HCT116 (cell line): ENCODE measurements at regions not wholly inside any gene's neighbourhood (a gene's known extent, or its start where the extent isn't known, plus 50 kb on each side); places are given as distances from the start of the nearest gene placed in this dataset.

Source experiments
- ATAC-seq: fragments of 200-7000 bp; cut with Tn5 transposase; 2 replicates; pipeline ENCODE4 v1.9.1; 2020; ENCODE audit warnings: mild to moderate bottlenecking, moderate library complexity
- BruUV-seq: library from RNA; stranded (reverse); fragments of 400-500 nt; replicated peaks from 2 replicates; lab custom pipeline; 2021; lab: Mats Ljungman, UMichigan
- CTCF ChIA-PET: fragments of 300-600 bp; sonication (Branson Sonifier 250); formaldehyde crosslinking; loops from one replicate; lab custom pipeline; 2021; ENCODE audit warnings: antibody characterized with exemption; lab: Charles Lee
- POLR2A ChIA-PET: fragments of 300-600, 350-600 bp; sonication (Branson Sonifier 250); formaldehyde crosslinking; loops from one replicate; lab custom pipeline; 2021; ENCODE audit warnings: antibody characterized with exemption; lab: Charles Lee
- RAD21 ChIA-PET, 2 experiments: fragments of 300-600 bp; sonication (Branson Sonifier 250); formaldehyde crosslinking; loops; one replicate each; lab custom pipeline; 2023; ENCODE audit warnings: low total read pairs in 2 of 2; ENCODE audit not compliant: uncharacterized antibody in 2 of 2, unreplicated experiment in 2 of 2, low non-redundant PET in 1 of 2; lab: Charles Lee
- DNase-seq: peaks from one replicate; pipeline ENCODE4 v3.0.0-alpha.2; 2010; ENCODE audit warnings: low read depth, low spot score
- H2AFZ ChIP-seq: fragments of 200-600 bp; shearing (Covaris generic), sonication (generic); 2 replicates; pipeline ENCODE4 v1.6.1; 2017; ENCODE audit warnings: low read depth, mixed run types, mixed read lengths, antibody characterized with exemption, low read length; ENCODE audit not compliant: poor library complexity, severe bottlenecking
- H3K27ac ChIP-seq: 2 replicates; pipeline ENCODE4 v1.5.1; 2012; ENCODE audit warnings: low read depth, low read length
- H3K27me3 ChIP-seq: fragments of 200-600 bp; sonication (generic); 2 replicates; pipeline ENCODE4 v1.6.1; 2016; ENCODE audit warnings: mixed run types, low read length, mixed read lengths; ENCODE audit not compliant: insufficient read depth
- H3K36me3 ChIP-seq, 2 experiments: fragments of 200-500 bp in 1 of 2; fragments of 200-600 bp in 1 of 2; sonication (Bioruptor generic) in 1 of 2; sonication (generic) in 1 of 2; 2 replicates each; pipeline versions ENCODE4 v1.5.1 to v1.6.1; 2014 to 2016; ENCODE audit warnings: low read length in 2 of 2, inconsistent platforms in 1 of 2, mixed read lengths in 1 of 2, mixed run types in 1 of 2; ENCODE audit not compliant: insufficient read depth in 2 of 2, control insufficient read depth in 1 of 2
- H3K4me1 ChIP-seq, 2 experiments: fragments of 200-600 bp in 1 of 2; sonication (generic) in 1 of 2; 2 replicates each; pipeline versions ENCODE4 v1.5.1 to v1.6.1; 2012 to 2017; ENCODE audit warnings: low read length in 2 of 2, inconsistent platforms in 1 of 2, mild to moderate bottlenecking in 1 of 2, mixed read lengths in 1 of 2, mixed run types in 1 of 2, moderate library complexity in 1 of 2; ENCODE audit not compliant: insufficient read depth in 2 of 2, control insufficient read depth in 1 of 2
- H3K4me2 ChIP-seq: fragments of 200-600 bp; sonication (generic); 2 replicates; pipeline ENCODE4 v1.6.1; 2017; ENCODE audit warnings: mixed run types, low read length, mixed read lengths
- H3K4me3 ChIP-seq, 2 experiments: fragments of 200-600 bp in 1 of 2; sonication (generic) in 1 of 2; replicated peaks in 1 of 2; 2 replicates each; pipeline ENCODE4 v1.5.1; 2011 to 2016; ENCODE audit warnings: low read length in 2 of 2, control low read depth in 1 of 2, low read depth in 1 of 2, mild to moderate bottlenecking in 1 of 2, mixed read lengths in 1 of 2, mixed run types in 1 of 2
- H3K79me2 ChIP-seq: fragments of 200-600 bp; sonication (generic); 2 replicates; pipeline ENCODE4 v1.6.1; 2017; ENCODE audit warnings: mild to moderate bottlenecking, mixed run types, low read length, moderate library complexity, mixed read lengths; ENCODE audit not compliant: insufficient read depth
- H3K9ac ChIP-seq: fragments of 200-600 bp; sonication (generic); 2 replicates; pipeline ENCODE4 v1.6.1; 2016; ENCODE audit warnings: low read length, mixed read lengths
- H3K9me2 ChIP-seq: fragments of 200-600 bp; sonication (generic), shearing (Covaris generic); 2 replicates; pipeline ENCODE4 v1.6.1; 2017; ENCODE audit warnings: mixed run types, mild to moderate bottlenecking, moderate library complexity; ENCODE audit not compliant: insufficient read depth
- H3K9me3 ChIP-seq, 2 experiments: fragments of 200-500 bp in 1 of 2; fragments of 200-600 bp in 1 of 2; sonication (Bioruptor generic) in 1 of 2; sonication (generic) in 1 of 2; 2 replicates each; pipeline ENCODE4 v1.6.1; 2014 to 2017; ENCODE audit warnings: low read length in 2 of 2, mixed read lengths in 2 of 2, inconsistent platforms in 1 of 2, low read depth in 1 of 2, mild to moderate bottlenecking in 1 of 2, mixed run types in 1 of 2, moderate library complexity in 1 of 2; ENCODE audit not compliant: control insufficient read depth in 1 of 2, insufficient read depth in 1 of 2
- H4K20me1 ChIP-seq: fragments of 200-600 bp; sonication (generic), shearing (Covaris generic); 2 replicates; pipeline ENCODE4 v1.6.1; 2017; ENCODE audit warnings: mixed run types, mild to moderate bottlenecking, moderate library complexity; ENCODE audit not compliant: insufficient read depth
- ATF3 ChIP-seq: IDR thresholded peaks from 2 replicates; pipeline ENCODE4 v1.6.1; 2012
- CBX3 ChIP-seq: IDR thresholded peaks from 2 replicates; pipeline ENCODE4 v1.6.1; 2012; ENCODE audit warnings: low read depth
- EGR1 ChIP-seq: IDR thresholded peaks from 2 replicates; pipeline ENCODE4 v1.6.1; 2012; ENCODE audit warnings: low read depth
- EZH2phosphoT487 ChIP-seq: fragments of 200-600 bp; IDR thresholded peaks from 2 replicates; pipeline ENCODE4 v1.6.1; 2018; ENCODE audit warnings: antibody characterized with exemption, borderline replicate concordance
- FOSL1 ChIP-seq: IDR thresholded peaks from 2 replicates; pipeline ENCODE4 v1.6.1; 2012; ENCODE audit warnings: low read depth
- POLR2A ChIP-seq: IDR thresholded peaks from 2 replicates; pipeline ENCODE4 v1.7.0; 2011; ENCODE audit warnings: borderline replicate concordance; ENCODE audit not compliant: insufficient read depth, insufficient read length; ENCODE audit errors: extremely low read depth
- POLR2AphosphoS5 ChIP-seq: IDR thresholded peaks from 2 replicates; pipeline ENCODE4 v1.6.1; 2011; ENCODE audit warnings: mild to moderate bottlenecking, low read depth, low read length, moderate library complexity
- REST ChIP-seq: IDR thresholded peaks from 2 replicates; pipeline ENCODE4 v1.6.1; 2012; ENCODE audit warnings: low read depth
- SIN3A ChIP-seq: IDR thresholded peaks from 2 replicates; pipeline ENCODE4 v1.6.1; 2012; ENCODE audit warnings: low read depth
- SRF ChIP-seq: IDR thresholded peaks from 2 replicates; pipeline ENCODE4 v1.6.1; 2012; ENCODE audit warnings: low read depth
- TCF7L2 ChIP-seq: IDR thresholded peaks from 2 replicates; pipeline ENCODE4 v1.7.0; 2011; ENCODE audit warnings: borderline replicate concordance, inconsistent platforms; ENCODE audit not compliant: insufficient read depth, insufficient read length; ENCODE audit errors: extremely low read depth
- YY1 ChIP-seq: IDR thresholded peaks from 2 replicates; pipeline ENCODE4 v1.6.1; 2011; ENCODE audit warnings: low read length, low read depth, moderate library complexity, mild to moderate bottlenecking; ENCODE audit not compliant: insufficient replicate concordance; ENCODE audit errors: extremely low read depth
- ZBTB33 ChIP-seq: IDR thresholded peaks from 2 replicates; pipeline ENCODE4 v1.6.1; 2011; ENCODE audit warnings: mild to moderate bottlenecking, low read length, moderate library complexity; ENCODE audit not compliant: insufficient replicate concordance; ENCODE audit errors: extremely low read depth
- ZFX ChIP-seq: fragments of 450-650 bp; IDR thresholded peaks from 2 replicates; pipeline ENCODE4 v1.6.1; 2017
- ZNF274 ChIP-seq: fragments of 200-500 bp; sonication (Bioruptor generic); IDR thresholded peaks from 2 replicates; pipeline ENCODE4 v1.6.1; 2014; ENCODE audit warnings: mild to moderate bottlenecking, low read depth, low read length, inconsistent platforms
- intact Hi-C: fragments of 100-400 bp; cut with micrococcal nuclease; formaldehyde crosslinking; loops from 2 replicates; pipeline ENCODE4 v1.10.0; 2022

GRCh38 chr18:77763530-77764145 lies 514.0 kb downstream of the GALR1 start (continued):
- no peak for TF ChIP-seq ZBTB33

- no peak overlapping the region for H2AFZ ChIP-seq
- no peaks in the 10 kb centered on the region for H3K27me3 ChIP-seq
- peaks cover 16 to 34% of the 10 kb centered on the region in 2 experiments; a peak in 2 of 4 replicates for H3K9me3 ChIP-seq
- H3K79me2 ChIP-seq, result no peaks in the 10 kb centered on the region
- BruUV-seq, result no TSS peak
- H3K4me2 ChIP-seq, result no peak overlapping the region
- no peak overlapping the region for H3K4me3 ChIP-seq
- ChIA-PET RAD21 (no interaction called here), CTCF (no interaction called here)
- no peak overlapping the region for H3K9ac ChIP-seq
- intact Hi-C loops, result no loop called here
- no peak overlapping the region for H3K27ac ChIP-seq
- ATAC-seq, result no peak
- H3K36me3 ChIP-seq, result no peaks in the 10 kb centered on the region
- TF ChIP-seq EGR1 (no peak), ZBTB33 (no peak), REST (no peak), CBX3 (no peak), POLR2AphosphoS5 (no peak), ZNF274 (no peak), SRF (no peak), POLR2A (no peak), YY1 (no peak), SIN3A (no peak), FOSL1 (no peak), ATF3 (no peak), ZFX (no peak), TCF7L2 (no peak), EZH2phosphoT487 (no peak)
- TF ChIP-seq, all 23 proteins: peak for 0
- Histone ChIP-seq H4K20me1 (no peaks in the 10 kb centered on the region), H3K9me2 (no peaks in the 10 kb centered on the region), H3K4me1 (no peaks in the 10 kb centered on the region)
- no peak for DNase-seq
- POLR2A ChIA-PET, result no interaction called here
These were observed 515.8 kb downstream of the GALR1 start for GRCh38 chr18:77765468-77765867.
